Peyer's patch (tissue), 4 donors: ENCODE measurements at regions not wholly inside any gene's neighbourhood (a gene's known extent, or its start where the extent isn't known, plus 50 kb on each side); places are given as distances from the start of the nearest gene placed in this dataset.

Source experiments
- DNase-seq, 3 donors: peaks; one replicate each; pipeline ENCODE4 v3.0.0-alpha.2; 2017 to 2019
- H3K27ac ChIP-seq, 4 donors: fragments of 200-600 bp; sonication (generic); one replicate each; pipeline ENCODE4 v1.5.1; 2016 to 2019
- H3K27me3 ChIP-seq, 2 donors: fragments of 200-600 bp; sonication (generic); one replicate each; pipeline ENCODE4 v1.5.1; 2019
- H3K36me3 ChIP-seq, 3 donors: fragments of 200-600 bp; sonication (generic); one replicate each; pipeline ENCODE4 v1.5.1; 2016 to 2019
- H3K4me1 ChIP-seq, 4 donors: fragments of 200-600 bp; sonication (generic); one replicate each; pipeline ENCODE4 v1.5.1; 2016 to 2019
- H3K4me3 ChIP-seq, 4 donors: fragments of 200-600 bp; sonication (generic); 1 replicate in 3 of 4; 2 replicates in 1 of 4; pipeline ENCODE4 v1.5.1; 2016 to 2019; ENCODE audit warnings: mild to moderate bottlenecking in 1 of 4
- H3K9me3 ChIP-seq, 4 donors: fragments of 200-600 bp; sonication (generic); one replicate each; pipeline ENCODE4 v1.5.1; 2016 to 2019; ENCODE audit warnings: mild to moderate bottlenecking in 1 of 4
- POLR2A ChIP-seq, 2 donors: fragments of 450-650 bp; IDR thresholded peaks; one replicate each; pipeline ENCODE4 v1.5.1; 2017; ENCODE audit warnings: antibody characterized with exemption in 2 of 2, mild to moderate bottlenecking in 2 of 2, moderate library complexity in 2 of 2
- TF ChIP-seq, protein P1 (sequence below), 6 experiments: fragments of 450-650 bp in 4 of 6; fragments of 200-600 bp in 2 of 6; sonication (generic) in 1 of 6; IDR thresholded peaks; one replicate each; pipeline ENCODE4 v1.5.1; 2017 to 2019; ENCODE audit warnings: antibody characterized with exemption in 6 of 6, mild to moderate bottlenecking in 3 of 6, moderate library complexity in 1 of 6

DNA sequence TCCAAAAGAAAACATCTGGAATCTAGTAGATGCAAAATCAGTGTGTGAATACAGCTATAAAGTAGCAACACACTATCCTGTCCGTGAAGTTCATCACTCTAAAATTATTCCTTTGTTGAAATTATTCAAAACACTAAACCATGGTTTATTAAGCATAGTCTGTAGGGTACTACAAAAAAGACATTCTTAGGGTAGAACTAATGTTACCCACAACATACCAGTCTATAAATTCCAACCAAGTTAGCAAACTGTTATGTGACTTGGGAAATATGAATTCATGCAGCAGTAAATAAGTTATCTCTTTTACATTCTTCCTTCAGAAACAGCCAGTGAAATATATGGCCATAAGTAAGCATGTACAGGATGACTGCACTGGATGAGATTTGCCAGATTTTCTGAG, 580.3 kb upstream of the ADGRB3 start:
- no peaks in the 10 kb centered on the region for H3K4me1 ChIP-seq
- DNase-seq = no peak
- TF ChIP-seq, protein P1, sequence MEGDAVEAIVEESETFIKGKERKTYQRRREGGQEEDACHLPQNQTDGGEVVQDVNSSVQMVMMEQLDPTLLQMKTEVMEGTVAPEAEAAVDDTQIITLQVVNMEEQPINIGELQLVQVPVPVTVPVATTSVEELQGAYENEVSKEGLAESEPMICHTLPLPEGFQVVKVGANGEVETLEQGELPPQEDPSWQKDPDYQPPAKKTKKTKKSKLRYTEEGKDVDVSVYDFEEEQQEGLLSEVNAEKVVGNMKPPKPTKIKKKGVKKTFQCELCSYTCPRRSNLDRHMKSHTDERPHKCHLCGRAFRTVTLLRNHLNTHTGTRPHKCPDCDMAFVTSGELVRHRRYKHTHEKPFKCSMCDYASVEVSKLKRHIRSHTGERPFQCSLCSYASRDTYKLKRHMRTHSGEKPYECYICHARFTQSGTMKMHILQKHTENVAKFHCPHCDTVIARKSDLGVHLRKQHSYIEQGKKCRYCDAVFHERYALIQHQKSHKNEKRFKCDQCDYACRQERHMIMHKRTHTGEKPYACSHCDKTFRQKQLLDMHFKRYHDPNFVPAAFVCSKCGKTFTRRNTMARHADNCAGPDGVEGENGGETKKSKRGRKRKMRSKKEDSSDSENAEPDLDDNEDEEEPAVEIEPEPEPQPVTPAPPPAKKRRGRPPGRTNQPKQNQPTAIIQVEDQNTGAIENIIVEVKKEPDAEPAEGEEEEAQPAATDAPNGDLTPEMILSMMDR (IDR thresholded peaks at IDR 0.05) = no peak
- no peak for TF ChIP-seq POLR2A (IDR thresholded peaks at IDR 0.05)
- H3K9me3 ChIP-seq = no peaks in the 10 kb centered on the region
- H3K27ac ChIP-seq = no peak overlapping the region
- no peaks in the 10 kb centered on the region for H3K27me3 ChIP-seq
- H3K36me3 ChIP-seq = no peaks in the 10 kb centered on the region
- H3K4me3 ChIP-seq = no peak overlapping the region

DNA sequence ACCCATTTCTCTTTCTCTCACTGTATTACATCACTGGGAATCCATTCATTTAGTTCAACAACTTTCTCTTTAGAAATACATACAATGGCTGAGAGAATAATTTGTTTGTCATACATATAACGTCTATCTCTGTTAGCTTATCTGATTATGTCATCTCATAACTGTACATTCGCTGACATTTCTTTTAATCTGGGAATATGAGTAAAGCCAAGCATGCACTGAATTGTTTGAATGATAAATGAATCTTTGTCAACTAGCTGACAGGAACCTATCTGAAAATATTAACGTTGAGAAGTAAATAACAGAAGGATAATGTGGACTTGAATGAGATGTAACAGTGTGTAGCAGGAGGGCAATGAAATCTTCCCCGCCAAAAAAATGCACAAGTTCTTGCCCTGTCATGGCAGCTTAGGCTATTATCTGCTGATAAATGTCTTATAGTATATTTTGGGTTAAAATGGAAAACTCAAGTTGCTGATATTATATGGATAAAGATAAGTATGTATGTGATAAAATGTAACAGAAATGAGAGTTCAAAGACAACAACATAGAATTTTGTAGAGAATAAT, 581.2 kb upstream of the ADGRB3 start:
- H3K4me1 ChIP-seq = no peaks in the 10 kb centered on the region
- no peaks in the 10 kb centered on the region for H3K9me3 ChIP-seq
- H3K4me3 ChIP-seq = no peak overlapping the region
- no peak for DNase-seq
- no peaks in the 10 kb centered on the region for H3K27me3 ChIP-seq
- H3K27ac ChIP-seq = no peak overlapping the region
- H3K36me3 ChIP-seq = no peaks in the 10 kb centered on the region
- TF ChIP-seq, protein P1 (IDR thresholded peaks at IDR 0.05) = no peak
- TF ChIP-seq POLR2A (IDR thresholded peaks at IDR 0.05) = no peak

DNA sequence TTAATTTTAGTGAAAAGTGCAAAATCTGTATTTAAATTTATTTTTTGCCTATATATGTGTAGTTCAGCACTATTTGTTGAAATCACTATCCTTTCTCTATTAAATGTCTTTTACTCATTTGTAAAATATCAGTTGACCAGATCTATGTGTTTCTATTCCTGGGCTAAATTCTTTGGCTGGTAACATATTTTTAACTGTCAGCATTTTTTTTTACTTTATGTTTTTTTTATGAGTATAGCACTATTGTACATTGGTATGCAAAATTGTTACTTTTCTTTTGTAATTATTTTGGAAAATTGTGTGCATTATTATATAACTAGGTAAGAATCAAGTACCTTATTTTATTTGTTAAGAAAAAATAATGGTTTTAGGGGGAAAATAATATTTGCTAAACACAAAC, 582.8 kb upstream of the ADGRB3 start:
- Histone ChIP-seq H3K4me3 (no peak overlapping the region), H3K36me3 (no peaks in the 10 kb centered on the region), H3K9me3 (peaks cover 0 to 3% (median 0%) of the 10 kb centered on the region in 4 donors), H3K4me1 (no peaks in the 10 kb centered on the region), H3K27me3 (no peaks in the 10 kb centered on the region), H3K27ac (no peak overlapping the region)
- no peak for DNase-seq
- no peak for TF ChIP-seq POLR2A (IDR thresholded peaks at IDR 0.05)
- TF ChIP-seq, protein P1 (IDR thresholded peaks at IDR 0.05) = no peak

DNA sequence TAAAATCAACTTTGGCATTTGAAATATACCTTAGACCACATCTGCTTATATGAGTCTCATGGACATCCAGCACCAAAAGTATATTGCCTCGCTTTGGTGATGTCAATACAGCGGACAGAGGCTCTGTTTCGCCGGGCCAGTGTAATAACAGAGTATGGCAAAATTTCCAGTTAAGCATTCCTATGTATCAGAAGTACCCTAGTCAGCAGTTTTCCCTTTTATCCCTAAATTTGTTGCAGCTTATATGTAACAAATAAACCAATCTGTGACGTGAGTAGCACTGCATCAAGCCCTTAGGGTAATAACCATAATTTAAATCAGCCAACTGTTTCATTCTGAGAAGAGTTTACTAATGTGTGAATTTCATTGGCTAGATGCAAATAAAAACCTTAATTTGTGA, 585.5 kb upstream of the ADGRB3 start:
- H3K4me1 ChIP-seq = no peaks in the 10 kb centered on the region
- H3K36me3 ChIP-seq = no peaks in the 10 kb centered on the region
- peaks cover 0 to 3% (median 0%) of the 10 kb centered on the region in 4 donors for H3K9me3 ChIP-seq
- no peak for DNase-seq
- H3K27me3 ChIP-seq = no peaks in the 10 kb centered on the region
- TF ChIP-seq, protein P1 (IDR thresholded peaks at IDR 0.05) = no peak
- TF ChIP-seq POLR2A (IDR thresholded peaks at IDR 0.05) = no peak
- no peak overlapping the region for H3K27ac ChIP-seq
- no peak overlapping the region for H3K4me3 ChIP-seq

DNA sequence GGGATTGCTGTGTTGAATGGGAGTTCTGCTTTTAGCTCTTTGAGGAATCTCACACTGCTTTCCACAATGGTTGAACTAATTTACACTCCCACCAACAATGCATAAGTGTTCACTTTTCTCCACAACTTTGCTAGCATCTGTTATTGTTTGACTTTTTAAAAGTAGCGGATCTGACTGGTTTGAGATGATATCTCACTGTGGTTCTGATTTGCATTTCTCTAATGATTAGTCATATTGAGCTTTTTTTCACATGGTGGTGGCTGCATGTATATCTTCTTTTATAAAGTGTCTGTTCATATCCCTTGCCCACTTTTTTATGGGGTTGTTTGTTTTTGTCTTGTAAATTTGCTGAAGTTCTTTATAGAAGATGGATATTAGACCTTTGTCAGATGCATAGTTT, 588.3 kb upstream of the ADGRB3 start:
- Histone ChIP-seq H3K27ac (no peak overlapping the region), H3K4me1 (no peaks in the 10 kb centered on the region), H3K27me3 (no peaks in the 10 kb centered on the region), H3K9me3 (peaks cover 0 to 3% (median 0%) of the 10 kb centered on the region in 4 donors), H3K4me3 (no peak overlapping the region), H3K36me3 (no peaks in the 10 kb centered on the region)
- TF ChIP-seq, protein P1 (IDR thresholded peaks at IDR 0.05) = no peak
- no peak for TF ChIP-seq POLR2A (IDR thresholded peaks at IDR 0.05)
- DNase-seq = no peak

DNA sequence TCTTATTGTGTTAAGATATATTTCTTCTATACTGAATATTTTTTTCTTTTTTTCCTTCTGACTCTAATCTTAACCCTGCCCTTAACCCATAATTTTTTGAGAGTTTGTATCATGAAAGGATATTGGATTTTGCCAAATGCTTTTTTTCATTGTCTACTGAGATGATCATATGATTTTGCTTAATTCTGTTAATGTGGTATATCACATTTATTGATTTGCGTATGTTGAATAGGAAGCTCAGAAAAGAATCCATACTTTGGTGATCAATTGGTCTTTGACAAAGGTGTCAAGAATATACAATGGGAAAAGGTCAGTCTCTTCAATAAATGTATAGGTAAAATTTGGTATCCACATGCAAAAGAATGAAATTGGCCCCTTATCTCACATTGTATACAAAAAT, 588.8 kb upstream of the ADGRB3 start:
- no peak overlapping the region for H3K27ac ChIP-seq
- no peak for DNase-seq
- H3K4me3 ChIP-seq = no peak overlapping the region
- H3K27me3 ChIP-seq = no peaks in the 10 kb centered on the region
- no peaks in the 10 kb centered on the region for H3K36me3 ChIP-seq
- TF ChIP-seq, protein P1 (IDR thresholded peaks at IDR 0.05) = no peak
- no peak for TF ChIP-seq POLR2A (IDR thresholded peaks at IDR 0.05)
- H3K9me3 ChIP-seq = peaks cover 0 to 3% (median 0%) of the 10 kb centered on the region in 4 donors
- no peaks in the 10 kb centered on the region for H3K4me1 ChIP-seq
